HEK293T (cell line): ENCODE measurements at regions not wholly inside any gene's neighbourhood (a gene's known extent, or its start where the extent isn't known, plus 50 kb on each side); places are given as distances from the start of the nearest gene placed in this dataset.
"Not testable (repeated sequence)": the region's sequence is repeated elsewhere in the genome, so short reads cannot be mapped to it uniquely, and the experiment has no call there.

ENCODE experiments used
- ARNT ChIP-seq: fragments of 450-650 bp; IDR thresholded peaks from 2 replicates; pipeline ENCODE4 v1.6.1; 2017; ENCODE audit warnings: mild to moderate bottlenecking
- BHLHE40 ChIP-seq: fragments of 450-650 bp; IDR thresholded peaks from 2 replicates; pipeline ENCODE4 v1.6.1; 2016; ENCODE audit warnings: mild to moderate bottlenecking, moderate library complexity, borderline replicate concordance
- CTBP1 ChIP-seq: fragments of 450-650 bp; IDR thresholded peaks from 2 replicates; pipeline ENCODE4 v1.6.1; 2016; ENCODE audit warnings: borderline replicate concordance
- FOXK2 ChIP-seq: fragments of 450-650 bp; IDR thresholded peaks from 2 replicates; pipeline ENCODE4 v1.6.1; 2016; ENCODE audit warnings: mild to moderate bottlenecking
- FOXM1 ChIP-seq: fragments of 450-650 bp; IDR thresholded peaks from 2 replicates; pipeline ENCODE4 v1.6.1; 2017; ENCODE audit warnings: mild to moderate bottlenecking, borderline replicate concordance
- L3MBTL2 ChIP-seq: fragments of 450-650 bp; conservative IDR thresholded peaks from 2 replicates; pipeline ENCODE4 v1.6.1; 2016; ENCODE audit warnings: mild to moderate bottlenecking
- NFRKB ChIP-seq: fragments of 450-650 bp; IDR thresholded peaks from 2 replicates; pipeline ENCODE4 v1.6.1; 2016; ENCODE audit warnings: mild to moderate bottlenecking, moderate library complexity
- SP1 ChIP-seq: fragments of 450-650 bp; IDR thresholded peaks from 2 replicates; pipeline ENCODE4 v1.6.1; 2017
- SUZ12 ChIP-seq: fragments of 450-650 bp; IDR thresholded peaks from 2 replicates; pipeline ENCODE4 v1.6.1; 2016; ENCODE audit warnings: mild to moderate bottlenecking
- TARDBP ChIP-seq: fragments of 450-650 bp; IDR thresholded peaks from 2 replicates; pipeline ENCODE4 v1.6.1; 2016
- ZNF384 ChIP-seq: fragments of 450-650 bp; IDR thresholded peaks from 2 replicates; pipeline ENCODE4 v1.6.1; 2016
- TF ChIP-seq, protein P1 (sequence below): fragments of 450-650 bp; IDR thresholded peaks from 2 replicates; pipeline ENCODE4 v1.6.1; 2016

DNA sequence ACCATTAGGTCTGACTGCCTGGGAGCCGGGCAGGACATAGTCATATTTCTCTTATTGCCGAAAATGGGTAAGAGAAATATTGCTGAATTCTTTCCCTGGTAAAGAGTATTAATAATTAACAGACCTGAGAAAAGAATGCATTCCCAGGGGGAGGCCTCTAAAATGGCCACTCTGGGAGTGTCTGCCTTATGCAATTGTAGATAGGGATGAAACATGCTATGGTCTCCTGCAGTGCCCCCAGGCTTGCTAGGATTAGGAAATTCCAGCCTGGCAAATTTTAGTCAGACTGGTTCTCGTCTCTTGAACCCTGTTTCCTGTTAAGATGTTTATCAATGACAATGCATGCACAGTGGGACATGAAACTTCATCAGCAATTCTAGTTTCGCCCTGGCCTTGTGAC is 975.7 kb downstream of the TBC1D32 start:
- not testable (repeated sequence) for TF ChIP-seq FOXK2, TARDBP, L3MBTL2, NFRKB, SP1, BHLHE40, ARNT, SUZ12, FOXM1, CTBP1, ZNF384
- TF ChIP-seq, protein P1, sequence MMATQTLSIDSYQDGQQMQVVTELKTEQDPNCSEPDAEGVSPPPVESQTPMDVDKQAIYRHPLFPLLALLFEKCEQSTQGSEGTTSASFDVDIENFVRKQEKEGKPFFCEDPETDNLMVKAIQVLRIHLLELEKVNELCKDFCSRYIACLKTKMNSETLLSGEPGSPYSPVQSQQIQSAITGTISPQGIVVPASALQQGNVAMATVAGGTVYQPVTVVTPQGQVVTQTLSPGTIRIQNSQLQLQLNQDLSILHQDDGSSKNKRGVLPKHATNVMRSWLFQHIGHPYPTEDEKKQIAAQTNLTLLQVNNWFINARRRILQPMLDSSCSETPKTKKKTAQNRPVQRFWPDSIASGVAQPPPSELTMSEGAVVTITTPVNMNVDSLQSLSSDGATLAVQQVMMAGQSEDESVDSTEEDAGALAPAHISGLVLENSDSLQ, result not testable (repeated sequence)
